Brain microvascular endothelial cell (primary cell): ENCODE measurements at regions not wholly inside any gene's neighbourhood (a gene's known extent, or its start where the extent isn't known, plus 50 kb on each side); places are given as distances from the start of the nearest gene placed in this dataset.

Experiments
- DNase-seq: peaks from one replicate; pipeline ENCODE4 v3.0.0-alpha.2; 2020
- H3K27ac ChIP-seq: fragments of 250-450 bp; sonication (Bioruptor Pico); 2 replicates; pipeline ENCODE4 v1.5.1; 2020; ENCODE audit warnings: mild to moderate bottlenecking, moderate library complexity
- H3K27me3 ChIP-seq: fragments of 250-450 bp; sonication (Bioruptor Pico); replicated peaks from 2 replicates; pipeline ENCODE4 v1.5.1; 2020; ENCODE audit warnings: mild to moderate bottlenecking
- H3K36me3 ChIP-seq: fragments of 250-450 bp; sonication (Bioruptor Pico); replicated peaks from 2 replicates; pipeline ENCODE4 v1.5.1; 2020; ENCODE audit warnings: mild to moderate bottlenecking
- H3K4me3 ChIP-seq: 2 replicates; pipeline ENCODE4 v1.5.1; 2011; ENCODE audit warnings: low read depth, mild to moderate bottlenecking, control low read depth, low read length, moderate library complexity
- in situ Hi-C: cut with HindIII; loops from 2 replicates; pipeline ENCODE4 v1.10.0; 2017; ENCODE audit warnings: low sequenced_read_pairs, low pct_ligation_motif_present
- TF ChIP-seq, protein P1 (sequence below): IDR thresholded peaks from 2 replicates; pipeline ENCODE4 v1.5.1; 2011; ENCODE audit warnings: low read depth, mild to moderate bottlenecking, moderate library complexity, low read length, control low read depth, inconsistent platforms; ENCODE audit errors: missing control alignments

DNA sequence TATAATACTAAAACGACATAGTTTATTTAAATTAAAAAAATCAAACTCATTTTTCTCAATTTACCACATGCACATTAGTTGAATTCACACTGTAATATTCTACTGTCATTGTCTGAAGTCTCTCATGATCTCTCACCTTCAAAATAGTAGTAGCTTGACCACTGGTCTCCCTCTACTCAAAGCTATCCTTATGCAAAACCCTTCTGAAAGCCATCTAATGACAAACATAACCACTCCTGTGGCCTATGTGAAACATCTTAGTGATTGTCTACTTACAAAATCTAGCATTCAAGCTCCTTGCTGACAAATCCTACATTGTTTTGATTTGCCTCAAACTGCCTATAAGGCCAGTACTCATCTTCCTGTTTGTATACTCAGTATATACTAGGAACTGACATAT is 606.0 kb upstream of the GHITM start:
- Histone ChIP-seq H3K27ac (no peak overlapping the region), H3K36me3 (no peaks in the 10 kb centered on the region), H3K27me3 (no peaks in the 10 kb centered on the region), H3K4me3 (no peak overlapping the region)
- TF ChIP-seq, protein P1, sequence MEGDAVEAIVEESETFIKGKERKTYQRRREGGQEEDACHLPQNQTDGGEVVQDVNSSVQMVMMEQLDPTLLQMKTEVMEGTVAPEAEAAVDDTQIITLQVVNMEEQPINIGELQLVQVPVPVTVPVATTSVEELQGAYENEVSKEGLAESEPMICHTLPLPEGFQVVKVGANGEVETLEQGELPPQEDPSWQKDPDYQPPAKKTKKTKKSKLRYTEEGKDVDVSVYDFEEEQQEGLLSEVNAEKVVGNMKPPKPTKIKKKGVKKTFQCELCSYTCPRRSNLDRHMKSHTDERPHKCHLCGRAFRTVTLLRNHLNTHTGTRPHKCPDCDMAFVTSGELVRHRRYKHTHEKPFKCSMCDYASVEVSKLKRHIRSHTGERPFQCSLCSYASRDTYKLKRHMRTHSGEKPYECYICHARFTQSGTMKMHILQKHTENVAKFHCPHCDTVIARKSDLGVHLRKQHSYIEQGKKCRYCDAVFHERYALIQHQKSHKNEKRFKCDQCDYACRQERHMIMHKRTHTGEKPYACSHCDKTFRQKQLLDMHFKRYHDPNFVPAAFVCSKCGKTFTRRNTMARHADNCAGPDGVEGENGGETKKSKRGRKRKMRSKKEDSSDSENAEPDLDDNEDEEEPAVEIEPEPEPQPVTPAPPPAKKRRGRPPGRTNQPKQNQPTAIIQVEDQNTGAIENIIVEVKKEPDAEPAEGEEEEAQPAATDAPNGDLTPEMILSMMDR: no peak
- in situ Hi-C loops: no loop called here
- no peak for DNase-seq

DNA sequence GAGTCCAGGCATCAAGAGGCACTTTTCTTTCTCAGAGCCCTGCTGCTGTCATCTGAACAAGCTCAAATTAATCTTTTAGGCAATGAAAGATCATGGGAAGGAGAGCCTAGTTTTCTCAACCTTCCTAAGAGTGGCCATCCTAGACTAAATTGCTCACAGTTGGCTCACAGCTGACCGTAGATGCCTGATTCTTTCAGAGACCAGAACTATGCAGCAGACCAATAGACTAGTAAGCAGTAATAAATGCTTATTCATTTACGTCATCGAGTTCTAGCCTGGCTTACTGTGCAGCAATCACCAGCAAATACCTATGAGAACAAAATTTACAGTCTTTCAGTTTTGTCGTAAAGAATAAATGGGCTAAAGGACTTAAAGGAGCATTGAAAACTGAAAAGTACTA is 602.9 kb upstream of the GHITM start:
- no peak for DNase-seq
- Histone ChIP-seq H3K36me3 (no peaks in the 10 kb centered on the region), H3K27ac (no peak overlapping the region), H3K27me3 (no peaks in the 10 kb centered on the region), H3K4me3 (no peak overlapping the region)
- TF ChIP-seq, protein P1: no peak
- in situ Hi-C loops: no loop called here

DNA sequence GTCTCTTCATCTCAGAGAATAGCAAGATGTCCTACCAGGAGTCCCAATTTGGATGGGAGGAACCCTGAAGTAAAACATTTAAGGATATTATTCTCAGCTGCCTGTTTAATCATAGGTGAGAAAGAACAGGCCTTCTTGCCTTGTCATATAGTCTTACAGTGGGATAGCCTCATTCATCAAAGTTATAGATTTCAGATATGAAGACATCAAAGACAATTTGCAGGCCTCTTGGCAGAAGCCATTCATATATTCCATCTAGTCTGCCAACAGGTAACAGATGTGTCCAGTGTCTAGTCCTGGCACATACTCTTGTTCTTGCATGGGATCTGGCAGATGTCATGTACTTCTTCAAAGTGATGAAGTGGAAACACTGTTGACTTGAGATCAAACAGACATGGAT is 601.3 kb upstream of the GHITM start:
- H3K36me3 ChIP-seq: no peaks in the 10 kb centered on the region
- in situ Hi-C loops: no loop called here
- H3K4me3 ChIP-seq: no peak overlapping the region
- TF ChIP-seq, protein P1: no peak
- DNase-seq: no peak
- H3K27me3 ChIP-seq: no peaks in the 10 kb centered on the region
- H3K27ac ChIP-seq: no peak overlapping the region

DNA sequence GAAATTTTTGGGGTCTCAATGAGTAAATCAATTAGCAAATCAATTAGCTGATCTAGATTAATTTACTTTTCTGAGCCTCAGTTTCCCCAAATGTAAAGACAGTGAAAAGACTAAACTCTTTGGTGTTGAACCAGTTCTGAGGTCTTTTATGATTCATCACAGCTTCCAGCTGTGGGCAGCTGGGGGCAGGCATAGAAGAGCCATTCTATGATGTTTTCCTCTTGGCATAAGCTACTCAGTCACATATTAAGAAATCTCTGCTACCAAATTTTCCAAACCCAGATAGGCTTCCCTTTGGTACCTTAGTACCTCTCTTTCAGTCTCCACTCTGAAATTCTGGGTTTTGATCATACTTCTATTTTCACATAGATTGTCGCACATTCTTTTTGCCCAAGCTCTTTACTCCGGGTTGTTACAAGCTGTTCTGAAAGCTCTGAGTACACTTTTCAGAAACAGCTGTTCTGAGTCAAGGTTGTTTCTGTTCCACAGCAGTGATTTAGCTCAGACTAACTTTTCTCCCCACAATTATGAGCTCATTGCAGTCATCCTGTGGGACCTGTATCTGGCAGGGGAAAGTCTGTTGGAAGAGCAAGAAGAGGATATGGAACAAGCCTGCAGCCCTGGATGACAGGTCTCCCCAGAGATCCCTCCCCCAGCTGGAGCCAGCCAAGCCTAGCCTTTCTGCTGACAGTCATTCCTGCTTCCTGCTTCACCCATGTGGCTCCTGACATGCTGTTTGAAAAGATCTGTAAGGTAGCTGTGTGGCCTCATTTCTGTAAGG is 599.6 kb upstream of the GHITM start:
- Histone ChIP-seq H3K4me3 (no peak overlapping the region), H3K27ac (no peak overlapping the region), H3K27me3 (no peaks in the 10 kb centered on the region), H3K36me3 (no peaks in the 10 kb centered on the region)
- TF ChIP-seq, protein P1: no peak
- no peak for DNase-seq
- in situ Hi-C loops: no loop called here

DNA sequence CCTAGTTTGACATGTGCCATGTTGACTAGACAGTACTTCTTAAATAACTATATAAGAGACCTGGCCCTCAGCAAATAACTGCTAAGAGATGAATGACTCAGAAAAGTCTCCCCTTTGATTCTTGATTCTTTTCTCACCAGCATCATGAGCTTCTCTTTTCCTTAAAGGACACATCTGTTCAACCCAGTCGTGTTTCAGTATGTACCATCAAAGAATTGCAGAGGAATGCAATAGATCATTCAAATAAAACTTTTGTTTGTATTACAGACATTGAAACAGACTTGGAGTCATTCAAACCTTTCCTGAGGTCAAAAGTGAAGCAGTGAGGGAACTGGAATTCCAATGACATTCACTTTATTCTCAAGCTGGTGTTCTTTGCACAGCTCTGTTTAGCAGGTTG is 598.3 kb upstream of the GHITM start:
- TF ChIP-seq, protein P1: no peak
- no peak overlapping the region for H3K27ac ChIP-seq
- H3K27me3 ChIP-seq: no peaks in the 10 kb centered on the region
- no peaks in the 10 kb centered on the region for H3K36me3 ChIP-seq
- H3K4me3 ChIP-seq: no peak overlapping the region
- DNase-seq: no peak
- in situ Hi-C loops: no loop called here

DNA sequence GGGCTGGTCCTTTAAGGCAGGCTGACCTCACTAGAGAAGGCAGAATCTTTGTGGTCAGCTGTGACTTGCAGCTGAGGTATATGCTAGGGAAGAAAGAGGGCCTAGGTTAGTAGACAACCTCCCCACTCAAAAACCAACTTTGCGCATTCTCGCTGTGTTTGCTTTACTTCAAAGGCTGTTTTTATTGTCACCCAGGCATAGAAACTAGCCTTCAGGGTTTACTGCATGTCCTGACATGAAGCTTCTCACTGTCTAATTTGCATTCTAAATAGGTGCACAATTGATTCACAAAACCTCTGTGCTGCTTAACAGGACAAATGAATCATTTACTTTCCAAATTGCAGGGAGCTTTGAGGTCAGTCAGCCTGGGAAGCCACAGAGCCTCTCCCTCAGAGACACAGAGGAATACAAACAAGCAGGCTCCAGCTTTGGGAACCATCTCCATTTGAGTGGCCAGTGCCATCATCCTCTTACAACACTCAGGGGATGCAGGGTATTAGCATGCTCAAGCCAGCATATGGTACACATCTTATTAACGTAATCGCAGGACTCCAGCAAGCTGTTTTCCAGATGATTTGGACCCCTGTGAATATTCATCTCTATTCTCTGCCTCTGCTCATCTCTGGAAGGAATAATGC is 596.4 kb upstream of the GHITM start:
- H3K27me3 ChIP-seq: no peaks in the 10 kb centered on the region
- no peak for DNase-seq
- H3K4me3 ChIP-seq: no peak overlapping the region
- no peak overlapping the region for H3K27ac ChIP-seq
- in situ Hi-C loops: no loop called here
- TF ChIP-seq, protein P1: no peak
- H3K36me3 ChIP-seq: no peaks in the 10 kb centered on the region
